Breast epithelium (tissue), 3 donors: ENCODE measurements at regions not wholly inside any gene's neighbourhood (a gene's known extent, or its start where the extent isn't known, plus 50 kb on each side); places are given as distances from the start of the nearest gene placed in this dataset.

Experiments
- POLR2A ChIP-seq: fragments of 450-650 bp; IDR thresholded peaks from one replicate; pipeline ENCODE4 v1.6.1; 2016; ENCODE audit warnings: antibody characterized with exemption, mild to moderate bottlenecking, moderate library complexity
- POLR2AphosphoS5 ChIP-seq, 3 donors: sonication (generic); formaldehyde crosslinking; IDR thresholded peaks; one replicate each; pipeline ENCODE4 v1.6.1; 2017; ENCODE audit warnings: antibody characterized with exemption in 3 of 3
- TF ChIP-seq, protein P1 (sequence below), 3 donors: fragments of 450-650 bp; IDR thresholded peaks; one replicate each; pipeline ENCODE4 v1.5.1; 2016 to 2017; ENCODE audit warnings: antibody characterized with exemption in 3 of 3, mild to moderate bottlenecking in 3 of 3, moderate library complexity in 3 of 3

- TF ChIP-seq POLR2A (no peak), POLR2AphosphoS5 (IDR thresholded peaks at IDR 0.05) (no peak)
- TF ChIP-seq, protein P1, sequence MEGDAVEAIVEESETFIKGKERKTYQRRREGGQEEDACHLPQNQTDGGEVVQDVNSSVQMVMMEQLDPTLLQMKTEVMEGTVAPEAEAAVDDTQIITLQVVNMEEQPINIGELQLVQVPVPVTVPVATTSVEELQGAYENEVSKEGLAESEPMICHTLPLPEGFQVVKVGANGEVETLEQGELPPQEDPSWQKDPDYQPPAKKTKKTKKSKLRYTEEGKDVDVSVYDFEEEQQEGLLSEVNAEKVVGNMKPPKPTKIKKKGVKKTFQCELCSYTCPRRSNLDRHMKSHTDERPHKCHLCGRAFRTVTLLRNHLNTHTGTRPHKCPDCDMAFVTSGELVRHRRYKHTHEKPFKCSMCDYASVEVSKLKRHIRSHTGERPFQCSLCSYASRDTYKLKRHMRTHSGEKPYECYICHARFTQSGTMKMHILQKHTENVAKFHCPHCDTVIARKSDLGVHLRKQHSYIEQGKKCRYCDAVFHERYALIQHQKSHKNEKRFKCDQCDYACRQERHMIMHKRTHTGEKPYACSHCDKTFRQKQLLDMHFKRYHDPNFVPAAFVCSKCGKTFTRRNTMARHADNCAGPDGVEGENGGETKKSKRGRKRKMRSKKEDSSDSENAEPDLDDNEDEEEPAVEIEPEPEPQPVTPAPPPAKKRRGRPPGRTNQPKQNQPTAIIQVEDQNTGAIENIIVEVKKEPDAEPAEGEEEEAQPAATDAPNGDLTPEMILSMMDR (IDR thresholded peaks at IDR 0.05), result no peak
Observed at GRCh38 chr9:16074963-16075362, 522.1 kb downstream of the CCDC171 start.
